Erythroblast (primary cell): ENCODE measurements at regions not wholly inside any gene's neighbourhood (a gene's known extent, or its start where the extent isn't known, plus 50 kb on each side); places are given as distances from the start of the nearest gene placed in this dataset.

ENCODE experiments used
- GATA1 ChIP-seq: IDR thresholded peaks from 2 replicates; pipeline ENCODE4 v1.6.1; 2011; ENCODE audit warnings: low read depth, mild to moderate bottlenecking, control low read depth, low read length, moderate library complexity
- POLR2A ChIP-seq: IDR thresholded peaks from 2 replicates; pipeline ENCODE4 v1.6.1; 2011; ENCODE audit warnings: mild to moderate bottlenecking, low read length

- no peak for TF ChIP-seq POLR2A
- TF ChIP-seq GATA1: no peak
These were observed 101.5 kb upstream of the SLC6A6 start for GRCh38 chr3:14300721-14301399.
